SK-MEL-5 (cell line): ENCODE measurements at regions not wholly inside any gene's neighbourhood (a gene's known extent, or its start where the extent isn't known, plus 50 kb on each side); places are given as distances from the start of the nearest gene placed in this dataset.

Experiments used
- DNase-seq: peaks from one replicate; pipeline ENCODE4 v3.0.0-alpha.2; 2016; ENCODE audit warnings: low read depth, low spot score
- in situ Hi-C: cut with HindIII; loops from 2 replicates; pipeline ENCODE4 v1.10.0; 2016; ENCODE audit warnings: low sequenced_read_pairs, high pct_unique_total_duplicates, low pct_unique_long_range_greater_than_20kb

GRCh38 chr11:22512457-22512856, 113.2 kb downstream of the FANCF start:
- DNase-seq, result no peak
- in situ Hi-C loops, result no loop called here

GRCh38 chr11:22510741-22511140, 114.9 kb downstream of the FANCF start:
- in situ Hi-C loops, result no loop called here
- no peak for DNase-seq

- no peak for DNase-seq
- in situ Hi-C loops, result no loop called here
Measured at GRCh38 chr11:22510010-22510409, 115.6 kb downstream of the FANCF start.

GRCh38 chr11:22508665-22509064, 117.0 kb downstream of the FANCF start:
- in situ Hi-C loops, result no loop called here
- no peak for DNase-seq

- no peak for DNase-seq
- in situ Hi-C loops, result no loop called here
Measured at GRCh38 chr11:22497474-22497873, 128.1 kb downstream of the FANCF start.

- in situ Hi-C loops, result no loop called here
- no peak for DNase-seq
Measured at GRCh38 chr11:22491555-22492225, 133.9 kb downstream of the FANCF start.

GRCh38 chr11:22479971-22480720, 142.0 kb downstream of the SLC17A6 start:
- in situ Hi-C loops, result no loop called here
- DNase-seq, result no peak

- in situ Hi-C loops, result no loop called here
- no peak for DNase-seq
Measured at GRCh38 chr11:22479208-22479607, 141.0 kb downstream of the SLC17A6 start.

- in situ Hi-C loops, result no loop called here
- no peak for DNase-seq
Measured at GRCh38 chr11:22478169-22478568, 140.0 kb downstream of the SLC17A6 start.

GRCh38 chr11:22477312-22477711, 139.1 kb downstream of the SLC17A6 start:
- DNase-seq, result no peak
- in situ Hi-C loops, result no loop called here

GRCh38 chr11:22476589-22476988, 138.4 kb downstream of the SLC17A6 start:
- no peak for DNase-seq
- in situ Hi-C loops, result no loop called here

GRCh38 chr11:22474616-22475015, 136.4 kb downstream of the SLC17A6 start:
- DNase-seq, result no peak
- in situ Hi-C loops, result no loop called here

- in situ Hi-C loops, result no loop called here
Measured at GRCh38 chr11:22473586-22473985, 135.4 kb downstream of the SLC17A6 start.

GRCh38 chr11:22472306-22472705, 134.1 kb downstream of the SLC17A6 start:
- DNase-seq, result peak; percentile 73
- in situ Hi-C loops, result no loop called here

More at GRCh38 chr11:22473586-22473985, 135.4 kb downstream of the SLC17A6 start:
- DNase-seq, result no peak

GRCh38 chr11:22471385-22471784, 133.2 kb downstream of the SLC17A6 start:
- DNase-seq, result no peak
- in situ Hi-C loops, result no loop called here

GRCh38 chr11:22467741-22468140, 129.6 kb downstream of the SLC17A6 start:
- DNase-seq, result no peak
- in situ Hi-C loops, result no loop called here

- no peak for DNase-seq
- in situ Hi-C loops, result no loop called here
Measured at GRCh38 chr11:22467248-22467647, 129.1 kb downstream of the SLC17A6 start.

GRCh38 chr11:22466809-22467208, 128.6 kb downstream of the SLC17A6 start:
- no peak for DNase-seq
- in situ Hi-C loops, result no loop called here

GRCh38 chr11:22466351-22466750, 128.2 kb downstream of the SLC17A6 start:
- in situ Hi-C loops, result no loop called here

More at GRCh38 chr11:22466351-22466750, 128.2 kb downstream of the SLC17A6 start:
- no peak for DNase-seq
